K562 (cell line): ENCODE measurements at regions not wholly inside any gene's neighbourhood (a gene's known extent, or its start where the extent isn't known, plus 50 kb on each side); places are given as distances from the start of the nearest gene placed in this dataset.

ENCODE experiments used
- ATAC-seq: fragments of 200-7000 bp; cut with Tn5 transposase; 3 replicates; pipeline ENCODE4 v1.9.1; 2020; ENCODE audit warnings: moderate library complexity
- BruUV-seq: library from RNA; stranded (reverse); fragments of 400-500 nt; replicated peaks from 2 replicates; lab custom pipeline; 2021; lab: Mats Ljungman, UMichigan
- CTCF ChIA-PET: fragments of 300-600 bp; formaldehyde crosslinking; extraction: SDS; loops from one replicate; lab custom pipeline; 2021; ENCODE audit warnings: low intra/inter-chr PET ratio; lab: Yijun Ruan, JAX
- POLR2A ChIA-PET: fragments of 300-600, 350-650 bp; sonication (Branson Sonifier 250); formaldehyde crosslinking; extraction: SDS; loops from one replicate; lab custom pipeline; 2021; ENCODE audit warnings: antibody characterized with exemption, inconsistent platforms; lab: Yijun Ruan, JAX
- DNase-seq, 4 experiments: peaks; one replicate each; pipeline versions ENCODE4 v3.0.0 to v3.0.0-alpha.2; 2011 to 2018; ENCODE audit warnings: low spot score in 3 of 4, mixed read lengths in 3 of 4; ENCODE audit errors: extremely low read depth in 1 of 4
- FAIRE-seq: peaks from 2 replicates; lab custom pipeline; 2011; peaks lifted over from hg19 to GRCh38; lab: Jason Lieb, UNC
- H2AFZ ChIP-seq: 2 replicates; pipeline ENCODE4 v1.6.0; 2011; ENCODE audit warnings: low read depth, low read length, control low read depth, inconsistent platforms
- H3K27ac ChIP-seq: fragments of 200-600 bp; 3 replicates; pipeline ENCODE4 v1.8.0; 2011; ENCODE audit warnings: low read depth, mild to moderate bottlenecking, control low read depth, inconsistent platforms, low read length, moderate library complexity, mixed read lengths; ENCODE audit errors: extremely low read depth
- H3K27me3 ChIP-seq, 2 experiments: fragments of 300-600 bp in 1 of 2; 2 replicates in 1 of 2; 3 replicates in 1 of 2; pipeline versions ENCODE4 v1.6.0 to v1.8.0; 2011; ENCODE audit warnings: inconsistent platforms in 2 of 2, low read length in 2 of 2, mild to moderate bottlenecking in 1 of 2, mixed read lengths in 1 of 2, moderate library complexity in 1 of 2; ENCODE audit not compliant: control insufficient read depth in 2 of 2, insufficient read depth in 2 of 2
- H3K36me3 ChIP-seq: fragments of 300-600 bp; 3 replicates; pipeline ENCODE4 v1.8.0; 2011; ENCODE audit warnings: mild to moderate bottlenecking, low read length, inconsistent platforms; ENCODE audit not compliant: control insufficient read depth, insufficient read depth
- H3K4me1 ChIP-seq, 2 experiments: fragments of 200-600 bp in 1 of 2; replicated peaks in 1 of 2; 2 replicates in 1 of 2; 3 replicates in 1 of 2; pipeline versions ENCODE4 v1.5.1 to v1.8.0; 2011; ENCODE audit warnings: inconsistent platforms in 2 of 2, low read length in 2 of 2, mild to moderate bottlenecking in 1 of 2, mixed read lengths in 1 of 2, moderate library complexity in 1 of 2; ENCODE audit not compliant: control insufficient read depth in 2 of 2, insufficient read depth in 2 of 2
- H3K4me2 ChIP-seq: 2 replicates; pipeline ENCODE4 v1.6.1; 2011; ENCODE audit warnings: low read length, control low read depth, inconsistent platforms, mixed read lengths; ENCODE audit not compliant: insufficient read depth
- H3K4me3 ChIP-seq: fragments of 200-600 bp; sonication (generic), shearing (Covaris generic); 2 replicates; pipeline ENCODE4 v1.5.1; 2016; ENCODE audit warnings: control low read depth, inconsistent platforms
- H3K79me2 ChIP-seq: fragments of 200-600 bp; 3 replicates; pipeline ENCODE4 v1.8.0; 2011; ENCODE audit warnings: low read length, inconsistent platforms; ENCODE audit not compliant: control insufficient read depth, insufficient read depth
- H3K9ac ChIP-seq, 2 experiments: 2 replicates each; pipeline versions ENCODE4 v1.6.0 to v1.6.1; 2011; ENCODE audit warnings: low read depth in 2 of 2, low read length in 2 of 2, control low read depth in 1 of 2, inconsistent platforms in 1 of 2, mild to moderate bottlenecking in 1 of 2, mixed read lengths in 1 of 2; ENCODE audit not compliant: insufficient read depth in 1 of 2
- H3K9me1 ChIP-seq: one replicate; pipeline ENCODE4 v1.6.0; 2011; ENCODE audit warnings: inconsistent platforms, mild to moderate bottlenecking, low read length, moderate library complexity; ENCODE audit not compliant: control insufficient read depth, insufficient read depth
- H3K9me3 ChIP-seq: replicated peaks from 2 replicates; pipeline ENCODE4 v1.5.1; 2011; ENCODE audit warnings: low read depth, low read length, inconsistent platforms; ENCODE audit not compliant: control insufficient read depth, insufficient read depth
- H4K20me1 ChIP-seq: replicated peaks from 2 replicates; pipeline ENCODE4 v1.6.1; 2011; ENCODE audit warnings: low read length, inconsistent platforms, mixed read lengths; ENCODE audit not compliant: control insufficient read depth, insufficient read depth
- ATF1 ChIP-seq, 2 experiments: fragments of 450-650 bp in 1 of 2; IDR thresholded peaks; 2 replicates each; pipeline ENCODE4 v1.6.1; 2016; ENCODE audit warnings: missing compliant biosample characterization in 1 of 2, missing genetic modification characterization in 1 of 2
- BCL6 ChIP-seq: fragments of 250-450 bp; sonication (Bioruptor Pico); IDR thresholded peaks from 2 replicates; pipeline ENCODE4 v1.4.0; 2020
- BCOR ChIP-seq: fragments of 450-650 bp; IDR thresholded peaks from 2 replicates; pipeline ENCODE4 v1.6.1; 2016
- CREB1 ChIP-seq, 2 experiments: sonication (generic) in 1 of 2; formaldehyde crosslinking in 1 of 2; IDR thresholded peaks; 2 replicates each; pipeline versions ENCODE4 v1.6.1 to v1.8.0; 2012 to 2022; ENCODE audit warnings: inconsistent platforms in 1 of 2, mild to moderate bottlenecking in 1 of 2, missing genetic modification reagents in 1 of 2, moderate library complexity in 1 of 2
- DACH1 ChIP-seq: fragments of 450-650 bp; IDR thresholded peaks from 2 replicates; pipeline ENCODE4 v1.6.1; 2018; ENCODE audit not compliant: partially characterized antibody
- FOXK2 ChIP-seq, 2 experiments: fragments of 450-650 bp; IDR thresholded peaks in 1 of 2; conservative IDR thresholded peaks in 1 of 2; 2 replicates each; pipeline ENCODE4 v1.6.1; 2016; ENCODE audit warnings: low read depth in 2 of 2, mild to moderate bottlenecking in 1 of 2
- MCM2 ChIP-seq: fragments of 450-650 bp; IDR thresholded peaks from 2 replicates; pipeline ENCODE4 v1.6.1; 2017; ENCODE audit warnings: low read depth, mild to moderate bottlenecking
- MCM3 ChIP-seq: fragments of 450-650 bp; IDR thresholded peaks from 2 replicates; pipeline ENCODE4 v1.6.1; 2016
- MTA2 ChIP-seq: fragments of 450-650 bp; IDR thresholded peaks from 2 replicates; pipeline ENCODE4 v1.6.1; 2016; ENCODE audit warnings: low read depth
- MXI1 ChIP-seq: IDR thresholded peaks from 2 replicates; pipeline ENCODE4 v1.6.1; 2011; ENCODE audit warnings: low read depth, mild to moderate bottlenecking, improper control_type of control experiment, low read length
- POLR2G ChIP-seq: fragments of 200-400 bp; formaldehyde crosslinking; IDR thresholded peaks from 2 replicates; pipeline ENCODE4 v1.6.1; 2017; ENCODE audit warnings: low read depth, mild to moderate bottlenecking, antibody characterized with exemption, low read length, moderate library complexity
- PTBP1 ChIP-seq: fragments of 200-400 bp; formaldehyde crosslinking; IDR thresholded peaks from 2 replicates; pipeline ENCODE4 v1.6.1; 2017; ENCODE audit warnings: low read depth, low read length
- SMAD1 ChIP-seq: fragments of 150-350 bp; IDR thresholded peaks from 2 replicates; pipeline ENCODE4 v1.6.1; 2014; ENCODE audit warnings: low read length, low read depth; ENCODE audit not compliant: partially characterized antibody
- TAL1 ChIP-seq: fragments of 450-650 bp; IDR thresholded peaks from 2 replicates; pipeline ENCODE4 v1.6.1; 2016; ENCODE audit warnings: mild to moderate bottlenecking
- ZNF217 ChIP-seq: sonication (generic); formaldehyde crosslinking; IDR thresholded peaks from 2 replicates; pipeline ENCODE4 v1.8.0; 2022; ENCODE audit warnings: mild to moderate bottlenecking, missing genetic modification reagents
- ZNF57 ChIP-seq: fragments of 450-650 bp; formaldehyde crosslinking; IDR thresholded peaks from 2 replicates; pipeline ENCODE4 v1.4.0; 2020; ENCODE audit warnings: mild to moderate bottlenecking, moderate library complexity
- WGBS: fragments of 100-300 bp; shearing (Covaris generic); methylation state at CpG from one replicate; pipeline ENCODE4 v1.1.6; 2016; ENCODE audit warnings: low coverage, mixed read lengths; ENCODE audit not compliant: insufficient coverage; ENCODE audit errors: missing lambda C conversion rate; 5-methylcytosine and 5-hydroxymethylcytosine counted together
- in situ Hi-C: fragments of 300-500 bp; cut with MboI; formaldehyde crosslinking; loops from 4 replicates; pipeline ENCODE4 v1.15.0; 2018; ENCODE audit warnings: inconsistent platforms, mixed read lengths
- intact Hi-C: fragments of 100-400 bp; cut with micrococcal nuclease; formaldehyde crosslinking; loops from 2 replicates; pipeline ENCODE4 v1.14.2; 2022
- TF ChIP-seq, protein P1 (sequence below): fragments of 250-450 bp; sonication (Bioruptor Pico); IDR thresholded peaks from 2 replicates; pipeline ENCODE4 v1.4.0; 2020; ENCODE audit warnings: mild to moderate bottlenecking
- TF ChIP-seq, protein P2 (sequence below): fragments of 250-450 bp; sonication (Bioruptor Pico); IDR thresholded peaks from 2 replicates; pipeline ENCODE4 v1.4.0; 2020

DNA sequence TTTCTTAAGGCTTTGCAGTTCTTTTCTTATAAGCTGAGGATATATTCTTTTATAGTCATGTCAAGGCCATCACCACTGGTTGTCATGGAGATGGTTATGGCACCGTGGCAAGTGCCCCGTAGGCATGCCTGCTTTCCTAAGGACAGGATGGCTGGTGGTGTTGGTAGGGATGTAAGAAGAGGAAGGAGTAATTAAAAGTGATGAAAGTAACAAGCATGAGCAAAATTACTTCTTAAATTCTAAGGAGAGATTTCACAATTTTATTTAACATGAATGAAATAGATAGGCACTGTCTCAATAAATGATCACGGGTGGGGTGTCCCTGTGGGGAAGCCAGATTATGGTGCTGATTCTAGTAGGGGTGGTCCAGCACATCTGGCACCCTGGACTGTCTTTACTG is 290.2 kb upstream of the KLF4 start (continued):
- no peak for TF ChIP-seq MCM2

DNA sequence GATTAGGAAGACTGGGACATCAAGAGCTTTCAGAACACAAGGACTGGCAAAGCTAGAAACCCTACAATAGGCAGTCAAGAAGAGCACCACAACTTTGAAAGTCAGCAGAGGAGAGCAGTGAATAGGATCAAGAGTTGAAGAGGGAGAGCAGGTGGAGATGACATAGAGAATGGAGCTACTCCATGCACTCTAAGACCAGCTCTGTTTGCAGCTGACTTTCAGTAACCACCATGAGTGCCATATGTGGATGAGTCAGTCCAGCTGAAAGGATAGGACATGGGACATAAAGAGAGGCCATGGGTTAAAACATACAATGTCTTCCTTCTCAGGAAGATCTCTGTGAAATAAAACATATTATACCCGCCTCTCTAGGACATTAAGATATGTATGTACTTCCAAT is 289.1 kb upstream of the KLF4 start:
- H3K4me1 ChIP-seq: peaks cover under 1 to 16% of the 10 kb centered on the region in 2 experiments; a peak in 4 of 5 replicates
- no peak for DNase-seq
- no peak for ATAC-seq
- H3K4me3 ChIP-seq: no peak overlapping the region
- no peak overlapping the region for H3K4me2 ChIP-seq
- H3K27ac ChIP-seq: no peak overlapping the region
- no peaks in the 10 kb centered on the region; the same call in 1 of the 2 replicates for H3K9me3 ChIP-seq
- H3K27me3 ChIP-seq: no peaks in the 10 kb centered on the region
- BruUV-seq: no TSS peak
- H2AFZ ChIP-seq: no peak overlapping the region
- WGBS: 37% methylated on average over 1 of the region's 1 CpG
- CTCF ChIA-PET: no interaction called here
- intact Hi-C loops (no loop called here), in situ Hi-C loops (no loop called here)
- no peaks in the 10 kb centered on the region for H3K36me3 ChIP-seq
- H4K20me1 ChIP-seq: no peaks in the 10 kb centered on the region
- POLR2A ChIA-PET: no interaction called here
- no peak for FAIRE-seq
- no peak overlapping the region for H3K9ac ChIP-seq
- H3K79me2 ChIP-seq: no peaks in the 10 kb centered on the region
- H3K9me1 ChIP-seq: no peaks in the 10 kb centered on the region
- no peak for TF ChIP-seq CREB1 (IDR thresholded peaks at IDR 0.05)
- no peak for TF ChIP-seq CREB1 (CRISPR knock-in tag; IDR thresholded peaks at IDR 0.05)
- TF ChIP-seq, protein P1, sequence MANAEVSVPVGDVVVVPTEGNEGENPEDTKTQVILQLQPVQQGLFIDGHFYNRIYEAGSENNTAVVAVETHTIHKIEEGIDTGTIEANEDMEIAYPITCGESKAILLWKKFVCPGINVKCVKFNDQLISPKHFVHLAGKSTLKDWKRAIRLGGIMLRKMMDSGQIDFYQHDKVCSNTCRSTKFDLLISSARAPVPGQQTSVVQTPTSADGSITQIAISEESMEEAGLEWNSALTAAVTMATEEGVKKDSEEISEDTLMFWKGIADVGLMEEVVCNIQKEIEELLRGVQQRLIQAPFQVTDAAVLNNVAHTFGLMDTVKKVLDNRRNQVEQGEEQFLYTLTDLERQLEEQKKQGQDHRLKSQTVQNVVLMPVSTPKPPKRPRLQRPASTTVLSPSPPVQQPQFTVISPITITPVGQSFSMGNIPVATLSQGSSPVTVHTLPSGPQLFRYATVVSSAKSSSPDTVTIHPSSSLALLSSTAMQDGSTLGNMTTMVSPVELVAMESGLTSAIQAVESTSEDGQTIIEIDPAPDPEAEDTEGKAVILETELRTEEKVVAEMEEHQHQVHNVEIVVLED (CRISPR knock-in tag): no peak
- no peak for TF ChIP-seq SMAD1
- TF ChIP-seq MTA2: no peak
- no peak for TF ChIP-seq DACH1
- TF ChIP-seq ZNF217 (CRISPR knock-in tag): no peak
- TF ChIP-seq, protein P2, sequence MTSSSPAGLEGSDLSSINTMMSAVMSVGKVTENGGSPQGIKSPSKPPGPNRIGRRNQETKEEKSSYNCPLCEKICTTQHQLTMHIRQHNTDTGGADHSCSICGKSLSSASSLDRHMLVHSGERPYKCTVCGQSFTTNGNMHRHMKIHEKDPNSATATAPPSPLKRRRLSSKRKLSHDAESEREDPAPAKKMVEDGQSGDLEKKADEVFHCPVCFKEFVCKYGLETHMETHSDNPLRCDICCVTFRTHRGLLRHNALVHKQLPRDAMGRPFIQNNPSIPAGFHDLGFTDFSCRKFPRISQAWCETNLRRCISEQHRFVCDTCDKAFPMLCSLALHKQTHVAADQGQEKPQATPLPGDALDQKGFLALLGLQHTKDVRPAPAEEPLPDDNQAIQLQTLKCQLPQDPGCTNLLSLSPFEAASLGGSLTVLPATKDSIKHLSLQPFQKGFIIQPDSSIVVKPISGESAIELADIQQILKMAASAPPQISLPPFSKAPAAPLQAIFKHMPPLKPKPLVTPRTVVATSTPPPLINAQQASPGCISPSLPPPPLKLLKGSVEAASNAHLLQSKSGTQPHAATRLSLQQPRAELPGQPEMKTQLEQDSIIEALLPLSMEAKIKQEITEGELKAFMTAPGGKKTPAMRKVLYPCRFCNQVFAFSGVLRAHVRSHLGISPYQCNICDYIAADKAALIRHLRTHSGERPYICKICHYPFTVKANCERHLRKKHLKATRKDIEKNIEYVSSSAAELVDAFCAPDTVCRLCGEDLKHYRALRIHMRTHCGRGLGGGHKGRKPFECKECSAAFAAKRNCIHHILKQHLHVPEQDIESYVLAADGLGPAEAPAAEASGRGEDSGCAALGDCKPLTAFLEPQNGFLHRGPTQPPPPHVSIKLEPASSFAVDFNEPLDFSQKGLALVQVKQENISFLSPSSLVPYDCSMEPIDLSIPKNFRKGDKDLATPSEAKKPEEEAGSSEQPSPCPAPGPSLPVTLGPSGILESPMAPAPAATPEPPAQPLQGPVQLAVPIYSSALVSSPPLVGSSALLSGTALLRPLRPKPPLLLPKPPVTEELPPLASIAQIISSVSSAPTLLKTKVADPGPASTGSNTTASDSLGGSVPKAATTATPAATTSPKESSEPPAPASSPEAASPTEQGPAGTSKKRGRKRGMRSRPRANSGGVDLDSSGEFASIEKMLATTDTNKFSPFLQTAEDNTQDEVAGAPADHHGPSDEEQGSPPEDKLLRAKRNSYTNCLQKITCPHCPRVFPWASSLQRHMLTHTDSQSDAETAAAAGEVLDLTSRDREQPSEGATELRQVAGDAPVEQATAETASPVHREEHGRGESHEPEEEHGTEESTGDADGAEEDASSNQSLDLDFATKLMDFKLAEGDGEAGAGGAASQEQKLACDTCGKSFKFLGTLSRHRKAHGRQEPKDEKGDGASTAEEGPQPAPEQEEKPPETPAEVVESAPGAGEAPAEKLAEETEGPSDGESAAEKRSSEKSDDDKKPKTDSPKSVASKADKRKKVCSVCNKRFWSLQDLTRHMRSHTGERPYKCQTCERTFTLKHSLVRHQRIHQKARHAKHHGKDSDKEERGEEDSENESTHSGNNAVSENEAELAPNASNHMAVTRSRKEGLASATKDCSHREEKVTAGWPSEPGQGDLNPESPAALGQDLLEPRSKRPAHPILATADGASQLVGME (CRISPR knock-in tag): no peak
- TF ChIP-seq TAL1: no peak
- no peak for TF ChIP-seq ATF1 (CRISPR knock-in tag; IDR thresholded peaks at IDR 0.05)
- TF ChIP-seq ATF1 (tag; IDR thresholded peaks at IDR 0.05): no peak
- TF ChIP-seq BCOR: no peak
- no peak for TF ChIP-seq MXI1
- TF ChIP-seq BCL6 (CRISPR knock-in tag): no peak
- TF ChIP-seq POLR2G: no peak
- no peak for TF ChIP-seq FOXK2 (conservative IDR thresholded peaks at IDR 0.05 in 1 of 2, IDR thresholded peaks at IDR 0.05 in 1 of 2; ENCODE audit: low read depth in 2 of 2)
- no peak for TF ChIP-seq PTBP1
- no peak for TF ChIP-seq ZNF57 (CRISPR knock-in tag)
- TF ChIP-seq MCM3: no peak
